ENCODE measurements at regions not wholly inside any gene's neighbourhood (a gene's known extent, or its start where the extent isn't known, plus 50 kb on each side); places are given as distances from the start of the nearest gene placed in this dataset.

GRCh38 chr1:164137273-164137925 lies 421.6 kb upstream of the PBX1 start:
- BruUV-seq (replicated peaks) = no TSS peak
- ATAC-seq = no peak
- Histone ChIP-seq H3K36me3 (ENCODE audit: control insufficient read depth, insufficient read depth, low read length) (no peaks in the 10 kb centered on the region), H3K4me1 (ENCODE audit: control insufficient read depth, insufficient read depth, low read length) (no peaks in the 10 kb centered on the region), H3K4me3 (ENCODE audit: low read depth in 2 of 2, low read length in 2 of 2) (no peak overlapping the region), H3K27ac (ENCODE audit: low read length) (no peak overlapping the region), H3K9me3 (ENCODE audit: control insufficient read depth, insufficient read depth, low read depth, low read length) (no peaks in the 10 kb centered on the region), H3K27me3 (ENCODE audit: control insufficient read depth, insufficient read depth, low read length) (no peaks in the 10 kb centered on the region)
- CTCF ChIA-PET = no interaction called here
- TF ChIP-seq REST (IDR thresholded peaks at IDR 0.05; ENCODE audit: insufficient read depth in 1 of 2, low read depth in 2 of 2, low read length in 1 of 2) (no peak), CTCF (IDR thresholded peaks at IDR 0.05) (no peak), TCF7L2 (IDR thresholded peaks at IDR 0.05; ENCODE audit: low read depth, low read length) (no peak), SIN3A (IDR thresholded peaks at IDR 0.05; ENCODE audit: borderline replicate concordance, insufficient read depth, low read depth, low read length) (no peak), POLR2AphosphoS5 (IDR thresholded peaks at IDR 0.05; ENCODE audit: low read depth, low read length) (no peak)
- intact Hi-C loops (cut with micrococcal nuclease; ENCODE audit: unreplicated experiment) (no loop called here), in situ Hi-C loops (cut with HindIII; ENCODE audit: low pct_unique_long_range_greater_than_20kb, low sequenced_read_pairs) (no loop called here)
- no peak for DNase-seq (ENCODE audit: low read depth, low spot score)
- POLR2A ChIA-PET = no interaction called here

- ChIA-PET POLR2A (no interaction called here), CTCF (no interaction called here)
- no TSS peak for BruUV-seq (replicated peaks)
- H3K27ac ChIP-seq (ENCODE audit: low read length) = no peak overlapping the region
- DNase-seq (ENCODE audit: low read depth, low spot score) (no peak), ATAC-seq (no peak)
- no peak overlapping the region for H3K4me3 ChIP-seq (ENCODE audit: low read depth in 2 of 2, low read length in 2 of 2)
- TF ChIP-seq CTCF (IDR thresholded peaks at IDR 0.05) = no peak
- H3K36me3 ChIP-seq (ENCODE audit: control insufficient read depth, insufficient read depth, low read length) = no peaks in the 10 kb centered on the region
- H3K27me3 ChIP-seq (ENCODE audit: control insufficient read depth, insufficient read depth, low read length) = no peaks in the 10 kb centered on the region
- H3K4me1 ChIP-seq (ENCODE audit: control insufficient read depth, insufficient read depth, low read length) = no peaks in the 10 kb centered on the region
- intact Hi-C loops (cut with micrococcal nuclease; ENCODE audit: unreplicated experiment) (no loop called here), in situ Hi-C loops (cut with HindIII; ENCODE audit: low pct_unique_long_range_greater_than_20kb, low sequenced_read_pairs) (no loop called here)
- H3K9me3 ChIP-seq (ENCODE audit: control insufficient read depth, insufficient read depth, low read depth, low read length) = no peaks in the 10 kb centered on the region
Observed at GRCh38 chr1:164141797-164142196, 417.2 kb upstream of the PBX1 start.
